Hematopoietic multipotent progenitor cell treated with erythropoietin and hydrocortisone succinate and interleukin-3 and kit ligand, for 6 days (in vitro differentiated cells): ENCODE measurements at regions not wholly inside any gene's neighbourhood (a gene's known extent, or its start where the extent isn't known, plus 50 kb on each side); places are given as distances from the start of the nearest gene placed in this dataset.

ENCODE experiments used
- DNase-seq: peaks from one replicate; pipeline ENCODE4 v3.0.0-alpha.2; 2015

- no peak for DNase-seq
These were observed 52.0 kb downstream of the LRATD1 start for GRCh38 chr2:14684516-14684915.

GRCh38 chr2:14690926-14691325 is 58.4 kb downstream of the LRATD1 start:
- DNase-seq = no peak

GRCh38 chr2:14693874-14694273 is 61.4 kb downstream of the LRATD1 start:
- no peak for DNase-seq

- DNase-seq = no peak
These were observed 68.2 kb downstream of the LRATD1 start for GRCh38 chr2:14700753-14701152.

- DNase-seq = no peak
These were observed 69.7 kb downstream of the LRATD1 start for GRCh38 chr2:14702258-14702657.

- no peak for DNase-seq
These were observed 73.7 kb downstream of the LRATD1 start for GRCh38 chr2:14706201-14706600.

GRCh38 chr2:14712111-14712510 is 79.6 kb downstream of the LRATD1 start:
- no peak for DNase-seq

- DNase-seq = no peak
These were observed 80.7 kb downstream of the LRATD1 start for GRCh38 chr2:14713248-14713647.

GRCh38 chr2:14715600-14715999 is 83.1 kb downstream of the LRATD1 start:
- DNase-seq = no peak

GRCh38 chr2:14716319-14716718 is 83.8 kb downstream of the LRATD1 start:
- no peak for DNase-seq

GRCh38 chr2:14717131-14717530 is 84.6 kb downstream of the LRATD1 start:
- DNase-seq = no peak

GRCh38 chr2:14720319-14720718 is 87.8 kb downstream of the LRATD1 start:
- no peak for DNase-seq

GRCh38 chr2:14720739-14721138 is 88.2 kb downstream of the LRATD1 start:
- DNase-seq = no peak

- DNase-seq = no peak
These were observed 90.5 kb downstream of the LRATD1 start for GRCh38 chr2:14722904-14723570.

GRCh38 chr2:14723684-14724083 is 91.2 kb downstream of the LRATD1 start:
- no peak for DNase-seq

GRCh38 chr2:14735696-14736095 is 103.2 kb downstream of the LRATD1 start:
- no peak for DNase-seq

- no peak for DNase-seq
These were observed 104.7 kb downstream of the LRATD1 start for GRCh38 chr2:14737201-14737600.

GRCh38 chr2:14743861-14744260 is 111.3 kb downstream of the LRATD1 start:
- DNase-seq = no peak

GRCh38 chr2:14745288-14746076 is 113.0 kb downstream of the LRATD1 start:
- no peak for DNase-seq

- no peak for DNase-seq
These were observed 113.6 kb downstream of the LRATD1 start for GRCh38 chr2:14746133-14746532.

- DNase-seq = no peak
These were observed 114.9 kb downstream of the LRATD1 start for GRCh38 chr2:14747447-14747846.

GRCh38 chr2:14749884-14750283 is 117.4 kb downstream of the LRATD1 start:
- DNase-seq = no peak

GRCh38 chr2:14750433-14750832 is 117.9 kb downstream of the LRATD1 start:
- DNase-seq = no peak

- DNase-seq = no peak
These were observed 119.1 kb downstream of the LRATD1 start for GRCh38 chr2:14751581-14751980.

GRCh38 chr2:14752295-14752694 is 119.8 kb downstream of the LRATD1 start:
- no peak for DNase-seq
